MM.1S (cell line): ENCODE measurements at regions not wholly inside any gene's neighbourhood (a gene's known extent, or its start where the extent isn't known, plus 50 kb on each side); places are given as distances from the start of the nearest gene placed in this dataset.

Experiments
- EZH2 ChIP-seq: fragments of 300-600 bp; sonication (generic); optimal IDR thresholded peaks from 2 replicates; pipeline ENCODE3; 2017; ENCODE audit warnings: low read depth, mild to moderate bottlenecking, antibody characterized with exemption, low read length, mixed read lengths
- TF ChIP-seq, protein P1 (sequence below): fragments of 300-600 bp; sonication (generic); IDR thresholded peaks from 2 replicates; pipeline ENCODE4 v1.5.1; 2016; ENCODE audit warnings: antibody characterized with exemption, low read length, mixed read lengths

DNA sequence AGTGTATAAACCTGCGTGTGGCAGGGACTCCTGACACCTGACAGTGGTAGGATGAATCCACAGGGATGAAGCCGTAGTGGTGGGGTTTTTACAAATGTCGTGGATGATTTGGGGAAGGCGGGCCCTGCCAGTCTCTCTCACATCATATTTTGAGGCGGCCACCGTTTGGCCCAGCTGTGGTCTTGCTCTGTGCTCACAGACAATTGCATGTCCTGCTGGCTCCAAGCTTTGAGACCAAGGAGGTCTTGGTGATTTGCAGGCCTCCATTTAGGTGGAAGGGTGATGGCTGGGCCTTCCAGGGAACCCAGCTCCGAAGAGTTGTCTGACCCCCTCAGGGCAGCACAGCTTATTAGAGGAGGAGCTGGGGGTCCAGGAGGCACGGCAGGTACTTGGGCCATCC is 151.1 kb upstream of the SHH start:
- TF ChIP-seq, protein P1, sequence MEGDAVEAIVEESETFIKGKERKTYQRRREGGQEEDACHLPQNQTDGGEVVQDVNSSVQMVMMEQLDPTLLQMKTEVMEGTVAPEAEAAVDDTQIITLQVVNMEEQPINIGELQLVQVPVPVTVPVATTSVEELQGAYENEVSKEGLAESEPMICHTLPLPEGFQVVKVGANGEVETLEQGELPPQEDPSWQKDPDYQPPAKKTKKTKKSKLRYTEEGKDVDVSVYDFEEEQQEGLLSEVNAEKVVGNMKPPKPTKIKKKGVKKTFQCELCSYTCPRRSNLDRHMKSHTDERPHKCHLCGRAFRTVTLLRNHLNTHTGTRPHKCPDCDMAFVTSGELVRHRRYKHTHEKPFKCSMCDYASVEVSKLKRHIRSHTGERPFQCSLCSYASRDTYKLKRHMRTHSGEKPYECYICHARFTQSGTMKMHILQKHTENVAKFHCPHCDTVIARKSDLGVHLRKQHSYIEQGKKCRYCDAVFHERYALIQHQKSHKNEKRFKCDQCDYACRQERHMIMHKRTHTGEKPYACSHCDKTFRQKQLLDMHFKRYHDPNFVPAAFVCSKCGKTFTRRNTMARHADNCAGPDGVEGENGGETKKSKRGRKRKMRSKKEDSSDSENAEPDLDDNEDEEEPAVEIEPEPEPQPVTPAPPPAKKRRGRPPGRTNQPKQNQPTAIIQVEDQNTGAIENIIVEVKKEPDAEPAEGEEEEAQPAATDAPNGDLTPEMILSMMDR = no peak
- TF ChIP-seq EZH2 = no peak
